BLaER1 (cell line): ENCODE measurements at regions not wholly inside any gene's neighbourhood (a gene's known extent, or its start where the extent isn't known, plus 50 kb on each side); places are given as distances from the start of the nearest gene placed in this dataset.
A peak's percentile ranks its signal among the peaks of the same experiment; 100 is the strongest.

ENCODE experiments used
- H3K27ac ChIP-seq: shearing (Covaris generic); formaldehyde crosslinking; 2 replicates; pipeline ENCODE4 v1.8.1; 2022
- H3K27me3 ChIP-seq: shearing (Covaris generic); formaldehyde crosslinking; 2 replicates; pipeline ENCODE4 v1.8.1; 2022
- H3K36me3 ChIP-seq: shearing (Covaris generic); formaldehyde crosslinking; 2 replicates; pipeline ENCODE4 v1.8.1; 2022
- H3K4me1 ChIP-seq: shearing (Covaris generic); formaldehyde crosslinking; 2 replicates; pipeline ENCODE4 v1.8.1; 2022
- H3K4me2 ChIP-seq: shearing (Covaris generic); formaldehyde crosslinking; 2 replicates; pipeline ENCODE4 v1.8.1; 2022
- H3K4me3 ChIP-seq: shearing (Covaris generic); formaldehyde crosslinking; 2 replicates; pipeline ENCODE4 v1.8.1; 2022
- H3K9ac ChIP-seq: shearing (Covaris generic); formaldehyde crosslinking; 2 replicates; pipeline ENCODE4 v1.8.1; 2022
- H3K9me3 ChIP-seq: shearing (Covaris generic); formaldehyde crosslinking; 2 replicates; pipeline ENCODE4 v1.8.1; 2022
- H4K20me1 ChIP-seq: shearing (Covaris generic); formaldehyde crosslinking; 2 replicates; pipeline ENCODE4 v1.8.1; 2022
- Cebpa-rat ChIP-seq: shearing (Covaris generic); IDR thresholded peaks from 2 replicates; pipeline ENCODE4 v1.8.1; 2022

DNA sequence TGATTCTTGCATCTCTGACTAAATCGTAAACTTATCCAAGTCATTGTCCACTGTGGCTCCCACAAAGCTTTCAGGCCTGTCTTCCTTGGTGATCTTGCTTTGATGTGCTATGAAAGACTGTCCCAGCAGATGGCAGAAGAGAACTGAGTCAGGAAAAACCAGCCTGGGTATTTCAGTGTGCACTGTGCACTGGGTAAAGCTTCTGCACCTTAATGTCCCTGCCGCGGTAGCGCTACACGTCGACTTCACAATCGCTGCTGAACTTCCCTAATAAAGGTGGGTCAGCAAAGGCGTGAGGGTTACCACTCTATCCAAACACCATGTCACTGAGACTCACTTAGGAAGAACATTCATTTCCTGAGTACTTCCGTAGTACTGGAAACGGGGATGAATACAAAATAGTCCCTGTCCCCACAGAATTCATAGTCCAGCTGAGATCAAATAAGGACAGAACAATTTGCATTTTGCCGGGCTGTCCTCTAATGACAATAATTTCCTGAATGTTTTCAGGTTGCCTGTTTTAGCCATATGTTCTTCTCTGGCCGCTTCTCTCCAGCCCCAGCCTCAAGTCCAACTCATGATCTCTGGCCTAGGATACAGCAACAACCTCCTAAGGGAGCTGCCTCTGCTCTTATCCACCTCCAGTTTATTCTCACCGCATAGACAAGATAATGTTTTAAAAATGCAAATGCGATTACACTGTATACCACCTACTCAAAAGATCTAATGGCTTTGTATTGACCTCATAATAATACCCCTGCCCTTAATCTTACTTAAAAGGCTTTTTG lies 83.6 kb upstream of the AKAP13 start:
- H3K27me3 ChIP-seq: no peaks in the 10 kb centered on the region
- H3K36me3 ChIP-seq: no peaks in the 10 kb centered on the region
- no peak overlapping the region for H3K27ac ChIP-seq
- no peaks in the 10 kb centered on the region for H3K9me3 ChIP-seq
- no peak overlapping the region for H3K9ac ChIP-seq
- no peak overlapping the region for H3K4me3 ChIP-seq
- no peak for TF ChIP-seq Cebpa-rat
- H4K20me1 ChIP-seq: no peaks in the 10 kb centered on the region
- peak overlapping the region; percentile 75 for H3K4me2 ChIP-seq
- H3K4me1 ChIP-seq: peaks cover 14% of the 10 kb centered on the region

DNA sequence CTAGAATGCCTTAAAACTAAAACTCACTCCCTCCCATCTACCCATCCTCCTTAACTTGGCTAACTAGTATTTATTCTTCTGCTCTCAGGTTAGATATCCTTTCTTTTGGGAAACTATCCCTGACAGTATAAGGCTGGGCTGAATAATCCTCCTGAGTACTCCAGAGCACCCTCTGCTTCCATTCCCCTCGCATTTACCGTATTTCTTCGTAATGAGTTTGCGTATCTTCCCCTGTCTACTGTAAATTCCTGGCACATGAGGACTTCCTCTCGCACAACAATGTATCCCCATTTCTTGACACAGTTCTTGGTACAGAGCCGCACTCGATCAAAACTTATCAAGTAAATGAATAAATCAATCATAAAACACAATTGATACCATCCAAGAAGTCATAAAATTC lies 82.9 kb upstream of the AKAP13 start:
- no peak for TF ChIP-seq Cebpa-rat
- no peak overlapping the region for H3K9ac ChIP-seq

DNA sequence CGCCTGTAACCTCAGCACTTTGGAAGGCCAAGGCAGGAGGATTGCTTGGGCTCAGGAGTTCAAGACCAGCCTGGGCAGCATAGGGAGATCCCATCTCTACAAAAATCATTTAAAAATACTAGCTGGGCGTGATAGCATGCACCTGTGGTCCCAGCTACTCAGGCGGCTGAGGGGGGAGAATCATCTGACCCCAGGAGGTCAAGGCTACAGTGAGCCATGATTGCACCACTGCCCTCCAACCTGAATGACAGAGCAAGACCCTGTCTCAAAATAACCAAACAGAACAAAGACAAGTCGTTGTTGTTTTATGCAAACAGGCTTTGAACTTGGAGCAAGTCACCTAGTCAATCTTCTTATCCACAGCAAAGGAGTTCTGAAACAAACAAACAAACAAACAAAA lies 82.0 kb upstream of the AKAP13 start:
- no peaks in the 10 kb centered on the region for H3K27me3 ChIP-seq
- no peak for TF ChIP-seq Cebpa-rat

More for the DNA sequence above, 82.9 kb upstream of the AKAP13 start:
- Histone ChIP-seq H4K20me1 (no peaks in the 10 kb centered on the region), H3K36me3 (no peaks in the 10 kb centered on the region), H3K27me3 (no peaks in the 10 kb centered on the region), H3K4me3 (no peak overlapping the region), H3K4me1 (peaks cover 8% of the 10 kb centered on the region; the same call in 1 of the 2 replicates), H3K27ac (no peak overlapping the region), H3K4me2 (no peak overlapping the region), H3K9me3 (no peaks in the 10 kb centered on the region)

DNA sequence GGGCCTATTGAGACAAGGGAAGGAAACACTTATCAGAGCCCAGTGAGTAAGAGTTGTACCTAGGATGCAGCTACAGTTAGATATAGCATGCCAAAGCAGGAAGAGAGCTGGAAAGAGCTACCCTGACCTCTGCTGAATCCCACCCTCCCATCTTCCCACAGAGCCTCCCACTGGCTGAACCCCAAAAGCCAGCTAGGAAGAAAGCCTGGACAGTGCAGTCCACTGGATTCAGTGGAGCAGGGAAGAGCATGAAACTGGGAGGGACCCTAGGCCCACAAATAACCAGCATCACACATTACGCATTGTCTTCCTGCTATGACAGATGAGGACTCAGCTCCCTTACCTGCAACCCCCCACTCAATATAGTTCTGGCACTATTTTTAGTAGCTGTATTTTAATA lies 81.5 kb upstream of the AKAP13 start:
- Histone ChIP-seq H3K9me3 (no peaks in the 10 kb centered on the region), H4K20me1 (no peaks in the 10 kb centered on the region), H3K9ac (no peak overlapping the region), H3K4me2 (no peak overlapping the region), H3K4me1 (peaks cover 8% of the 10 kb centered on the region; the same call in 1 of the 2 replicates), H3K27ac (no peak overlapping the region), H3K4me3 (no peak overlapping the region), H3K27me3 (no peaks in the 10 kb centered on the region), H3K36me3 (no peaks in the 10 kb centered on the region)
- TF ChIP-seq Cebpa-rat: no peak

More for the DNA sequence above, 82.0 kb upstream of the AKAP13 start:
- H4K20me1 ChIP-seq: no peaks in the 10 kb centered on the region
- H3K27ac ChIP-seq: no peak overlapping the region
- H3K9me3 ChIP-seq: no peaks in the 10 kb centered on the region
- no peak overlapping the region for H3K4me3 ChIP-seq
- no peak overlapping the region for H3K4me2 ChIP-seq
- H3K9ac ChIP-seq: no peak overlapping the region
- H3K4me1 ChIP-seq: peaks cover 8% of the 10 kb centered on the region; the same call in 1 of the 2 replicates
- H3K36me3 ChIP-seq: no peaks in the 10 kb centered on the region

DNA sequence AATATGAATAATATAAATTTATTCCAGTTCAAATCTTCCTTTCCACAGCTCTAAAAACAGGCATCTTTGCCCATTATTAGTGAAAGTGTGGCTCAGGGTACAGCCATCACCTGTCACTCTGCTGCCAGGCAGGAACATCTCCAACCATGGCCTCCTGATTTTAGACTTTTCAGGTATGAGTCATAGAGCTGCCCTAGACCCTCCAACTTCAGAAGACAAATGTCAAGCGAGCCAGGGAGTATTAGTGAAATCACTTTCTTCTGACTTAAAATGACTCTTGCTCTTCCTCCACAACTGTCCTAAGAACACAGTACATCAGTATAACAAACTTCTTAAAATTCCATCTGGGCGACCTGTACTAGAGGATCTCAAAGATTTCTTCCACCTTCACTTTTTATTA lies 78.1 kb upstream of the AKAP13 start:
- 0 out of 2 replicates have a peak, but pooled peaks cover 2% of the 10 kb centered on the region for H3K4me1 ChIP-seq
- H3K27ac ChIP-seq: no peak overlapping the region
- peaks cover 13% of the 10 kb centered on the region for H3K9me3 ChIP-seq
- H3K4me3 ChIP-seq: no peak overlapping the region
- H3K27me3 ChIP-seq: no peaks in the 10 kb centered on the region
- no peak overlapping the region for H3K9ac ChIP-seq
- H4K20me1 ChIP-seq: no peaks in the 10 kb centered on the region
- H3K36me3 ChIP-seq: no peaks in the 10 kb centered on the region
- no peak for TF ChIP-seq Cebpa-rat
- H3K4me2 ChIP-seq: no peak overlapping the region

DNA sequence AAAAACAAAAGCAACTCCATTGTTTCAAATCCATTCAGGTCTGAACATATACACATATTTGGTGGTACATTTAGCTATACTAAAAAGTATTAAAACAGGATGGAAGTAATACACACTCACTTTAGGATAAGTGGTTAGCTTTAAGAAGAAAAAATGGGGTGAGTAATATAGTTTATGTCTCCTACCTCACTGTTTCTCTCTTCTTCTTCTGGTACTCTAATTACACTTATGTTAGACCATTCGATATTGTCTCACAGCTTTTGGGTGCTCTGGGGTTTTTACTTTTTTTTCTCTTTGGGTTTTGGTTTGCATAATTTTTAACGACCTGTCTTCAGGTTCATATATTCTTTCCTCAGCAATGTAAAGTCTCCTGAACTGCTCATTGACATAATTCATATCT lies 75.4 kb upstream of the AKAP13 start:
- Histone ChIP-seq H3K4me2 (no peak overlapping the region), H4K20me1 (no peaks in the 10 kb centered on the region), H3K27ac (no peak overlapping the region), H3K9ac (no peak overlapping the region), H3K4me1 (0 out of 2 replicates have a peak, but pooled peaks cover 5% of the 10 kb centered on the region), H3K9me3 (peaks cover 13% of the 10 kb centered on the region), H3K27me3 (no peaks in the 10 kb centered on the region), H3K36me3 (no peaks in the 10 kb centered on the region), H3K4me3 (no peak overlapping the region)
- TF ChIP-seq Cebpa-rat: no peak

DNA sequence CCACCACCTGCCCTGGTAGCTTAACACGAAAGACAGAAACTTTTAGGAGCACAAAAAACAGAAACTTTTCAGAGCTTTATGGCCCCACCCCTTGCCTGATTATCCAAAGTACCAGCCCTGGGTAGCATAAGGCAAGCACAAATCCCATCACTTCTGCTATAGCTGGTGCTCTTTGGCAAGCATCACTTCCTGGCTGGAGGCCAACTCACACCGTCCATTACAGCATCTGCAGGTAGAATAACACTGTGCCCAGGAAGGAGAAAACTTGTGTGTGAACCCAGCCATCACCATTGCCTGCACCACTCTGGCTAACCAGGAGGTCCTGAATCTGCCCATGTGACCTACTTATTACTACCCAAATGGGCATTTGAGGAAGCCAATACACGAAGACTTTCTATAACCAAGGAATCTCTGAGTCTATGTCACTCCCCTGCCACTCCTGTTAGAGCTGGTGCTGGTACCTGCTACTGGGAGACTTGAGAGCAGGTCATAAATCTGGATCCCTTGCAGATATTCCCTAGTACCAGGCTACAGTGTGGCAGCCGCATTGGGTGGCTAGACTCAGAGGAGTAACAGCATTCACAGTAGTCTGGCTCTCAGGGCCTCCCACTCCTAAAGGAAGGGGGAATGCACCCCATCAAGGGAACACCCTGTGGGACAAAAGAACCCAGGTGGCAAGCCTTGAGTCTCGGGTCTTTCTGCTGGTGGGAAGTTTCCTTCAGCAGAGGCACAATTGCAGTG lies 73.3 kb upstream of the AKAP13 start:
- H3K27ac ChIP-seq: no peak overlapping the region
- H3K4me3 ChIP-seq: no peak overlapping the region
- peaks cover 18% of the 10 kb centered on the region for H3K9me3 ChIP-seq
- H3K4me1 ChIP-seq: 0 out of 2 replicates have a peak, but pooled peaks cover 5% of the 10 kb centered on the region
- H3K9ac ChIP-seq: no peak overlapping the region
- H4K20me1 ChIP-seq: no peaks in the 10 kb centered on the region
- TF ChIP-seq Cebpa-rat: no peak
- no peaks in the 10 kb centered on the region for H3K27me3 ChIP-seq
- no peaks in the 10 kb centered on the region for H3K36me3 ChIP-seq
- no peak overlapping the region for H3K4me2 ChIP-seq

DNA sequence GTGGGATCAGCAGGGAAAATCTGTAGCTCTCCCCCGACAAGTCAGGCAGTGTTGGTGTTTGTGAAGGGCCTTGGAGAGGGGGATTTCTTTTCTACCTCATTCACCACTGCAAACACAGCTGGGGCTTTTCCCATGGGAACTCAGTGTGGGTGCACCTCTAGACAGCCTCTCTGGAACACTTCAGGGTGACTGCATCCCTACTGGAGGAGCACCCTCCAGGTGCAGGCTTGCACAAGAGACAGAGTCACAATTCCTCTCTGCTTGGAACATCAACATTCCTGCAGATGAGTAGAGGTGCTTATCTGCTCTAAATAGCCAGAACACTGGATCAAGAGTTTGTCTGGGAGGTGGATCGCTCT lies 72.7 kb upstream of the AKAP13 start:
- 0 out of 2 replicates have a peak, but pooled peaks cover 5% of the 10 kb centered on the region for H3K4me1 ChIP-seq
- no peak overlapping the region for H3K4me2 ChIP-seq
- H3K27me3 ChIP-seq: no peaks in the 10 kb centered on the region
- no peak overlapping the region for H3K9ac ChIP-seq
- no peak overlapping the region for H3K4me3 ChIP-seq
- H3K27ac ChIP-seq: no peak overlapping the region
- H4K20me1 ChIP-seq: no peaks in the 10 kb centered on the region
- H3K9me3 ChIP-seq: peaks cover 18% of the 10 kb centered on the region
- no peak for TF ChIP-seq Cebpa-rat
- no peaks in the 10 kb centered on the region for H3K36me3 ChIP-seq

DNA sequence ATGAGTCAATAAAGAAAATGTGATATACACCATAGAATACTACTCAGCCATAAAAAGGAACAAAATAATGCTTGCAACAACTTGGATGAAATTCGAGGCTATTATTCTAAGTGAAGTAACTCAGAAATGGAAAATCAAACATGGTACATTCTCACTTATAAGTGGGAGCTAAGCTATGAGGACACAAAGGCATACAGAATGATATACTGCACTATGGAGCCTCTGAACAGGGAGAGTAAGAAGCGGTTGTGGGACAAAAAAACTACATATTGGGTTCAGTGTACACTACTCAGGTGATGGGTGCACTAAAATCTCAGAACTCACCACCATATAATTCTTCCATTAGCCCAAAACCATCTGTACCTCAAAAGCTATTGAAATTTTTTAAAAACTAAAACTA lies 68.8 kb upstream of the AKAP13 start:
- Histone ChIP-seq H3K27ac (no peak overlapping the region), H3K4me3 (no peak overlapping the region), H3K4me2 (no peak overlapping the region), H3K4me1 (peaks cover 16% of the 10 kb centered on the region), H3K9ac (no peak overlapping the region), H3K27me3 (no peaks in the 10 kb centered on the region), H4K20me1 (no peaks in the 10 kb centered on the region), H3K9me3 (peaks cover 6% of the 10 kb centered on the region), H3K36me3 (no peaks in the 10 kb centered on the region)
- TF ChIP-seq Cebpa-rat: no peak

DNA sequence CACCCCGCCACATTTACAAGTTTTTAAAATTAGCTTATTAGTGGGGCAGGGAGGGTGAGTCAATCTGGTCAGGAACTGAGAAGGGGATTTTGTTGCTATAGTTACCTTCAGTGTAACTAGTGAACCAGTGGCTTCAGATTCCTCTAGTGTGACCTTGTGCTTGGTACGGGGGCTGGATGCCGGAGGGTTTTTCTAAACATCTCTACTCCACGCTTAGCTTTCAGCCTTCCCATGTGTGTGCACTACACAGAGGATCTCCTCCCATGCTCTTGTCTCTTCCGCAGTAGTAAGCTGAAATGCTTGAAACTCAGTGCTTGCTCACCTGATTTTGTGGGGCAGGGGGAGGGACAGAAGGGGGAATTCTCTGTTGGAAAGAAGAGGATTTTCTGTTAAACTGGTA lies 67.9 kb upstream of the AKAP13 start:
- Histone ChIP-seq H3K4me2 (no peak overlapping the region), H3K4me3 (no peak overlapping the region), H4K20me1 (no peaks in the 10 kb centered on the region), H3K27ac (no peak overlapping the region), H3K36me3 (no peaks in the 10 kb centered on the region), H3K27me3 (no peaks in the 10 kb centered on the region), H3K4me1 (peaks cover 22% of the 10 kb centered on the region), H3K9me3 (peaks cover 4% of the 10 kb centered on the region; the same call in 1 of the 2 replicates), H3K9ac (no peak overlapping the region)
- no peak for TF ChIP-seq Cebpa-rat
